Activated CD4-positive, alpha-beta T cell treated with anti-CD3 and anti-CD28 coated beads for 1 hour (primary cell): ENCODE measurements at regions not wholly inside any gene's neighbourhood (a gene's known extent, or its start where the extent isn't known, plus 50 kb on each side); places are given as distances from the start of the nearest gene placed in this dataset.

Source experiments
- DNase-seq: peaks from one replicate; pipeline ENCODE4 v3.0.0-alpha.2; 2020

- no peak for DNase-seq
These were observed 113.6 kb downstream of the GALC start for GRCh38 chr14:87879389-87879788.

GRCh38 chr14:87878959-87879358 is 114.0 kb downstream of the GALC start:
- DNase-seq, result no peak

- DNase-seq, result no peak
These were observed 115.1 kb downstream of the GALC start for GRCh38 chr14:87877877-87878276.

- no peak for DNase-seq
These were observed 118.3 kb downstream of the GALC start for GRCh38 chr14:87874676-87875075.

- no peak for DNase-seq
These were observed 119.2 kb downstream of the GALC start for GRCh38 chr14:87873741-87874140.

GRCh38 chr14:87869619-87870583 is 123.1 kb downstream of the GALC start:
- no peak for DNase-seq

- DNase-seq, result no peak
These were observed 124.1 kb downstream of the GALC start for GRCh38 chr14:87868920-87869319.

GRCh38 chr14:87866116-87866515 is 126.9 kb downstream of the GALC start:
- no peak for DNase-seq

GRCh38 chr14:87864356-87865270 is 128.4 kb downstream of the GALC start:
- DNase-seq, result no peak

GRCh38 chr14:87863047-87863446 is 129.9 kb downstream of the GALC start:
- no peak for DNase-seq

- no peak for DNase-seq
These were observed 140.9 kb downstream of the GALC start for GRCh38 chr14:87852107-87852506.

- DNase-seq, result no peak
These were observed 141.8 kb downstream of the GALC start for GRCh38 chr14:87851190-87851589.

GRCh38 chr14:87847216-87847755 is 145.7 kb downstream of the GALC start:
- DNase-seq, result no peak

GRCh38 chr14:87840906-87841305 is 152.1 kb downstream of the GALC start:
- DNase-seq, result no peak

GRCh38 chr14:87838931-87839330 is 154.1 kb downstream of the GALC start:
- no peak for DNase-seq

GRCh38 chr14:87837296-87837695 is 155.7 kb downstream of the GALC start:
- DNase-seq, result no peak

- no peak for DNase-seq
These were observed 158.4 kb downstream of the GALC start for GRCh38 chr14:87834594-87834993.

GRCh38 chr14:87833026-87833425 is 160.0 kb downstream of the GALC start:
- no peak for DNase-seq

GRCh38 chr14:87830443-87831096 is 162.4 kb downstream of the GALC start:
- DNase-seq, result no peak

- no peak for DNase-seq
These were observed 163.4 kb downstream of the GALC start for GRCh38 chr14:87829543-87829942.

GRCh38 chr14:87824266-87824665 is 168.7 kb downstream of the GALC start:
- no peak for DNase-seq

- no peak for DNase-seq
These were observed 176.6 kb downstream of the GALC start for GRCh38 chr14:87816416-87816815.

GRCh38 chr14:87815121-87815520 is 177.9 kb downstream of the GALC start:
- DNase-seq, result no peak
